Pancreas (tissue), 10 donors: ENCODE measurements at regions not wholly inside any gene's neighbourhood (a gene's known extent, or its start where the extent isn't known, plus 50 kb on each side); places are given as distances from the start of the nearest gene placed in this dataset.

Experiments used
- ATAC-seq, 4 donors: fragments of 200-7000 bp; cut with Tn5 transposase; one replicate each; pipeline versions ENCODE4 v1.8.0 to v1.9.1; 2020; ENCODE audit warnings: mild to moderate bottlenecking in 4 of 4, moderate library complexity in 4 of 4
- DNase-seq, 6 donors: peaks; one replicate each; pipeline ENCODE4 v3.0.0-alpha.2; 2020
- FAIRE-seq: peaks from 2 replicates; lab custom pipeline; 2012; peaks lifted over from hg19 to GRCh38; lab: Jason Lieb, UNC
- H3K27ac ChIP-seq, 4 donors: fragments of 200-600 bp; sonication (generic); 1 replicate in 3 of 4; 2 replicates in 1 of 4; pipeline versions ENCODE4 v1.5.0 to v1.8.0; 2020
- H3K27me3 ChIP-seq, 4 donors: fragments of 200-600 bp; one replicate each; pipeline ENCODE4 v1.8.0; 2021
- H3K36me3 ChIP-seq, 3 donors: fragments of 200-600 bp; sonication (generic) in 1 of 3; one replicate each; pipeline versions ENCODE4 v1.5.0 to v1.8.0; 2020 to 2021
- H3K4me1 ChIP-seq, 3 donors: fragments of 200-600 bp; one replicate each; pipeline ENCODE4 v1.8.0; 2021
- H3K4me3 ChIP-seq, 4 donors: fragments of 200-600 bp; sonication (generic) in 2 of 4; one replicate each; pipeline versions ENCODE4 v1.5.0 to v1.8.0; 2020 to 2021
- H3K9me3 ChIP-seq, 4 donors: fragments of 200-600 bp; one replicate each; pipeline ENCODE4 v1.8.0; 2021
- CTCF ChIP-seq, 4 donors: fragments of 200-600 bp; sonication (generic) in 3 of 4; IDR thresholded peaks; one replicate each; pipeline versions ENCODE4 v1.5.0 to v1.8.0; 2021; ENCODE audit warnings: antibody characterized with exemption in 4 of 4
- WGBS, 2 donors: extraction: QIAGEN DNeasy Blood & Tissue Kit; methylation state at CpG; one replicate each; pipeline ENCODE4 v1.1.7; 2013; 5-methylcytosine and 5-hydroxymethylcytosine counted together
- intact Hi-C, 3 donors: fragments of 100-400 bp; cut with DNase I; formaldehyde crosslinking; loops; one replicate each; pipeline versions ENCODE4 v1.11.1 to v1.14.2; 2022
- donor health status: healthy with polysubstance abuse.
- donor health status: DM: no; HTN: no; CAD: no; lungs with moderate emphysema.
- donor health status: DM: no; HTN: no; CAD: no.
- donor health status: control.
- donor health status: control.
- donor health status: Bipolar disorder and iron deficiency.
- donor health status: DM: yes; HTN: yes; CAD: no.
- donor health status: DM: no; HTN: no; CAD: no.
- donor health status: DM: no; HTN: no; CAD: no.
- donor health status: DM: yes; HTN: yes; CAD: no.

- Histone ChIP-seq H3K36me3 (no peaks in the 10 kb centered on the region), H3K9me3 (no peaks in the 10 kb centered on the region), H3K4me1 (no peaks in the 10 kb centered on the region), H3K27ac (no peak overlapping the region), H3K27me3 (no peaks in the 10 kb centered on the region), H3K4me3 (no peak overlapping the region)
- no peak for FAIRE-seq
- no peak for TF ChIP-seq CTCF (IDR thresholded peaks at IDR 0.05)
- intact Hi-C loops: no loop called here
- no peak for ATAC-seq
- WGBS, 2 donors: 75 to 78% methylated on average over 2 of the region's 2 CpGs
- DNase-seq: no peak
Observed at GRCh38 chr13:107095876-107096275, 527.9 kb upstream of the ARGLU1 start.

GRCh38 chr13:107091861-107092260 is 523.9 kb upstream of the ARGLU1 start:
- 60 to 88% methylated on average over 1 of the region's 1 CpG for WGBS, 2 donors

GRCh38 chr13:107091428-107091827 is 523.5 kb upstream of the ARGLU1 start:
- Histone ChIP-seq H3K27me3 (no peaks in the 10 kb centered on the region), H3K9me3 (no peaks in the 10 kb centered on the region), H3K4me3 (no peak overlapping the region), H3K4me1 (no peaks in the 10 kb centered on the region), H3K27ac (no peak overlapping the region), H3K36me3 (no peaks in the 10 kb centered on the region)
- TF ChIP-seq CTCF (IDR thresholded peaks at IDR 0.05): no peak
- DNase-seq (no peak), FAIRE-seq (no peak), ATAC-seq (no peak)
- 74 to 78% methylated on average over 2 of the region's 2 CpGs for WGBS, 2 donors
- intact Hi-C loops: no loop called here

More at GRCh38 chr13:107091861-107092260, 523.9 kb upstream of the ARGLU1 start:
- H3K4me3 ChIP-seq: no peak overlapping the region
- H3K36me3 ChIP-seq: no peaks in the 10 kb centered on the region
- FAIRE-seq (no peak), DNase-seq (no peak), ATAC-seq (no peak)
- TF ChIP-seq CTCF (IDR thresholded peaks at IDR 0.05): no peak
- no peaks in the 10 kb centered on the region for H3K27me3 ChIP-seq
- no peaks in the 10 kb centered on the region for H3K9me3 ChIP-seq
- no peaks in the 10 kb centered on the region for H3K4me1 ChIP-seq
- intact Hi-C loops: no loop called here
- H3K27ac ChIP-seq: no peak overlapping the region

- intact Hi-C loops: no loop called here
- no peaks in the 10 kb centered on the region for H3K36me3 ChIP-seq
- H3K9me3 ChIP-seq: no peaks in the 10 kb centered on the region
- FAIRE-seq: no peak
- ATAC-seq: no peak
- no peak overlapping the region for H3K27ac ChIP-seq
- no peaks in the 10 kb centered on the region for H3K27me3 ChIP-seq
- no peaks in the 10 kb centered on the region for H3K4me1 ChIP-seq
- DNase-seq: no peak
- H3K4me3 ChIP-seq: no peak overlapping the region
- no peak for TF ChIP-seq CTCF (IDR thresholded peaks at IDR 0.05)
- WGBS, 2 donors: 82 to 88% methylated on average over 1 of the region's 1 CpG
Observed at GRCh38 chr13:107088061-107088460, 520.1 kb upstream of the ARGLU1 start.

GRCh38 chr13:107079423-107080049 is 511.6 kb upstream of the ARGLU1 start:
- Histone ChIP-seq H3K9me3 (no peaks in the 10 kb centered on the region), H3K4me1 (no peaks in the 10 kb centered on the region), H3K4me3 (no peak overlapping the region), H3K27me3 (no peaks in the 10 kb centered on the region), H3K36me3 (no peaks in the 10 kb centered on the region), H3K27ac (no peak overlapping the region)
- intact Hi-C loops: no loop called here
- DNase-seq (no peak), FAIRE-seq (no peak), ATAC-seq (no peak)
- TF ChIP-seq CTCF (IDR thresholded peaks at IDR 0.05): no peak
- 27 to 52% methylated on average over 1 of the region's 1 CpG for WGBS, 2 donors
